CD4-positive, alpha-beta memory T cell (primary cell): ENCODE measurements at regions not wholly inside any gene's neighbourhood (a gene's known extent, or its start where the extent isn't known, plus 50 kb on each side); places are given as distances from the start of the nearest gene placed in this dataset.

ENCODE experiments used
- CTCF ChIA-PET: fragments of 350-600 bp; sonication (Branson Sonifier 250); formaldehyde crosslinking; loops from one replicate; lab custom pipeline; 2021; ENCODE audit warnings: inconsistent platforms; ENCODE audit not compliant: partially characterized antibody; lab: Charles Lee
- POLR2A ChIA-PET: fragments of 350-600 bp; sonication (Branson Sonifier 250); formaldehyde crosslinking; loops from one replicate; lab custom pipeline; 2021; ENCODE audit not compliant: partially characterized antibody; lab: Charles Lee
- DNase-seq, 5 donors: peaks; one replicate each; pipeline versions ENCODE4 v3.0.0 to v3.0.0-alpha.2; 2020 to 2022; ENCODE audit warnings: mixed read lengths in 1 of 5
- H3K27ac ChIP-seq: one replicate; pipeline ENCODE4 v1.7.0; 2013; ENCODE audit warnings: low read depth, low read length
- H3K27me3 ChIP-seq: 2 replicates; pipeline ENCODE4 v1.7.0; 2013; ENCODE audit warnings: mild to moderate bottlenecking, low read length, moderate library complexity; ENCODE audit not compliant: insufficient read depth
- H3K36me3 ChIP-seq: 2 replicates; pipeline ENCODE4 v1.7.0; 2013; ENCODE audit warnings: mild to moderate bottlenecking, low read length, moderate library complexity; ENCODE audit not compliant: insufficient read depth
- H3K4me1 ChIP-seq: 2 replicates; pipeline ENCODE4 v1.7.0; 2013; ENCODE audit warnings: mild to moderate bottlenecking, low read length, moderate library complexity; ENCODE audit not compliant: insufficient read depth
- H3K4me3 ChIP-seq, 2 donors: one replicate each; pipeline ENCODE4 v1.7.0; 2013; ENCODE audit warnings: low read length in 2 of 2, mild to moderate bottlenecking in 1 of 2
- H3K9me3 ChIP-seq, 2 donors: one replicate each; pipeline ENCODE4 v1.7.0; 2013; ENCODE audit warnings: low read length in 2 of 2, control low read depth in 1 of 2; ENCODE audit not compliant: control insufficient read depth in 1 of 2
- H3K27ac Mint-ChIP-seq, 7 donors: one replicate each; pipeline ENCODE4 v1.8.0; 2020 to 2021; ENCODE audit warnings: mixed read lengths in 7 of 7, mild to moderate bottlenecking in 6 of 7, inconsistent platforms in 3 of 7, moderate library complexity in 3 of 7
- H3K27me3 Mint-ChIP-seq, 2 donors: one replicate each; pipeline ENCODE4 v1.8.0; 2020 to 2021; ENCODE audit warnings: mixed read lengths in 2 of 2
- H3K36me3 Mint-ChIP-seq, 2 donors: one replicate each; pipeline ENCODE4 v1.8.0; 2020 to 2021; ENCODE audit warnings: mixed read lengths in 2 of 2, inconsistent platforms in 1 of 2, mild to moderate bottlenecking in 1 of 2
- H3K4me1 Mint-ChIP-seq, 4 donors: one replicate each; pipeline ENCODE4 v1.8.0; 2020 to 2021; ENCODE audit warnings: mixed read lengths in 4 of 4, mild to moderate bottlenecking in 1 of 4
- H3K4me3 Mint-ChIP-seq, 8 donors: one replicate each; pipeline ENCODE4 v1.8.0; 2020 to 2021; ENCODE audit warnings: mixed read lengths in 8 of 8, mild to moderate bottlenecking in 7 of 8, moderate library complexity in 6 of 8, inconsistent platforms in 3 of 8
- H3K9me3 Mint-ChIP-seq, 8 donors: one replicate each; pipeline ENCODE4 v1.8.0; 2020 to 2021; ENCODE audit warnings: mixed read lengths in 8 of 8, mild to moderate bottlenecking in 5 of 8, inconsistent platforms in 3 of 8, moderate library complexity in 1 of 8
- intact Hi-C: fragments of 100-400 bp; cut with micrococcal nuclease; formaldehyde crosslinking; loops from one replicate; pipeline ENCODE4 v1.15.1; 2023

- ChIA-PET POLR2A (no interaction called here), CTCF (no interaction called here)
- no peaks in the 10 kb centered on the region for H3K36me3 ChIP-seq
- H3K9me3 ChIP-seq = no peaks in the 10 kb centered on the region
- no peak for DNase-seq
- peaks cover 0 to 2% (median 0%) of the 10 kb centered on the region in 8 donors for H3K9me3 Mint-ChIP-seq
- no peak overlapping the region for H3K27ac Mint-ChIP-seq
- H3K27me3 Mint-ChIP-seq = peaks cover 3 to 4% of the 10 kb centered on the region in 2 donors
- no peak overlapping the region for H3K4me3 ChIP-seq
- no peaks in the 10 kb centered on the region for H3K27me3 ChIP-seq
- H3K27ac ChIP-seq = no peak overlapping the region
- H3K4me1 ChIP-seq = no peaks in the 10 kb centered on the region
- H3K36me3 Mint-ChIP-seq = no peaks in the 10 kb centered on the region
- no peak overlapping the region for H3K4me3 Mint-ChIP-seq
- intact Hi-C loops = no loop called here
- H3K4me1 Mint-ChIP-seq = no peaks in the 10 kb centered on the region
Measured at GRCh38 chr13:44169018-44169911, 204.4 kb upstream of the SERP2 start.

DNA sequence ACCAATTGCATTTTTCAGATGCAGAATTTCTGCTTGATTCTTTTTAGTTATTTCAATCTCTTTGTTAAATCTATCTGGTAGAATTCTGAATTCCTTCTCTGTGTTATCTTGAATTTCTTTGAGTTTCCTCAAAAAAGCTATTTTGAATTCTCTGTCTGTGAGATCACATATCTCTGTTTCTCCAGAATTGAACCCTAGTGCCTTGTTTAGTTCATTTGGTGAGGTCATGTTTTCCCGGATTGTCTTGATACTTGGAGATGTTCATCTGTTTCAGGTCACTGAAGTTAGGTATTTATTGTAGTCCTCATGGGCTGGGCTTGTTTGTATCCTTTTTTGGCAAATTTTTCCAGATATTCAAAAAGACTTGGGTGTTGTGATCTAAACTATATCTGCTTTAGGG is 202.9 kb upstream of the SERP2 start:
- H3K27ac Mint-ChIP-seq = no peak overlapping the region
- H3K36me3 Mint-ChIP-seq = no peaks in the 10 kb centered on the region
- Histone ChIP-seq H3K36me3 (no peaks in the 10 kb centered on the region), H3K4me1 (no peaks in the 10 kb centered on the region), H3K27me3 (no peaks in the 10 kb centered on the region), H3K4me3 (no peak overlapping the region), H3K27ac (no peak overlapping the region), H3K9me3 (no peaks in the 10 kb centered on the region)
- peaks cover 3 to 4% of the 10 kb centered on the region in 2 donors for H3K27me3 Mint-ChIP-seq
- intact Hi-C loops = no loop called here
- H3K4me3 Mint-ChIP-seq = no peak overlapping the region
- H3K4me1 Mint-ChIP-seq = no peaks in the 10 kb centered on the region
- DNase-seq = no peak
- ChIA-PET CTCF (no interaction called here), POLR2A (no interaction called here)
- peaks cover 0 to 2% (median 0%) of the 10 kb centered on the region in 8 donors for H3K9me3 Mint-ChIP-seq

DNA sequence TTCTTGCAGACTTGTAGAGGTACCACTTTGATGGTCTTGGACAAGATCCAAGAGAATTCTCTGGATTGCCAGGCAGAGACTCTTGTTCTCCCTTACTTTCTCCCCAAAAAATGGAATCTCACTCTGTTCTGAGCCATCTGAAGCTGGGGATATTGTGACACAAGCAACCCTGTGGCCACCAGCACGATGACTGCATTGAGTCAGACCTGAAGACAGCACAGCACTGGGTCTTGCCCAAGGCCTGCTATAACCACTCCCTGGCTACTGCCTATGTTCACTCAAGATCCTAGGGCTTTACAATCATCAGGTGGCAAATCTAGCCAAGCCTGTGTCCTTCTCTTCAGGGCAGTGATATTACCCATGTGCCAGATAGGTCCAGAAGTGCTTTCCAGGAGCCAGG is 202.5 kb upstream of the SERP2 start:
- Mint-ChIP-seq H3K27me3 (peaks cover 3 to 7% of the 10 kb centered on the region in 2 donors), H3K9me3 (peaks cover 0 to 2% (median 0%) of the 10 kb centered on the region in 8 donors), H3K4me1 (no peaks in the 10 kb centered on the region), H3K4me3 (no peak overlapping the region), H3K36me3 (no peaks in the 10 kb centered on the region), H3K27ac (no peak overlapping the region)
- Histone ChIP-seq H3K4me3 (no peak overlapping the region), H3K9me3 (no peaks in the 10 kb centered on the region), H3K36me3 (no peaks in the 10 kb centered on the region), H3K27ac (no peak overlapping the region), H3K27me3 (no peaks in the 10 kb centered on the region), H3K4me1 (no peaks in the 10 kb centered on the region)
- DNase-seq = no peak
- ChIA-PET POLR2A (no interaction called here), CTCF (no interaction called here)
- intact Hi-C loops = no loop called here

DNA sequence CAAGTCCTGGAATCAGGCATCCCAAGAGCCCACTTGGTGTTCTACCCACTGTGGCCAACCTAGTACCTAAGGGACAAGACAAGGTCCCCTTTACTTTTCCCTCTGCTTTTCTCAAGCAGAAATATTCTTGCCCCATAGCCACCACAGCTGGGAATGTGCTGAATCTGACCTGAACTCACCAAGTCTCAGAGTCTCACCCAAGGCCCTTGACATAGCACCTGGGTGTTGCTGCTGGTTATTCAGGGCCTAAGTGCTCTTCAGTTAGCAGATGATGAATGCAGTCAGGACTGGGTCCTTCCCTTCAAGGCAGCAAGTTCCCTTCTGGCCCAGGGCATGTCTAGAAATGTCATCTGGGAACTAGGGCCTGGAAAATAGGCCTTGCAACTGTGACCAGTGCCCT is 201.8 kb upstream of the SERP2 start:
- CTCF ChIA-PET = no interaction called here
- Mint-ChIP-seq H3K9me3 (peaks cover 0 to 2% (median 0%) of the 10 kb centered on the region in 8 donors), H3K4me3 (no peak overlapping the region), H3K27me3 (peaks cover 5 to 7% of the 10 kb centered on the region in 2 donors), H3K4me1 (no peaks in the 10 kb centered on the region), H3K27ac (no peak overlapping the region), H3K36me3 (no peaks in the 10 kb centered on the region)
- POLR2A ChIA-PET = no interaction called here
- Histone ChIP-seq H3K9me3 (no peaks in the 10 kb centered on the region), H3K4me1 (no peaks in the 10 kb centered on the region), H3K27me3 (no peaks in the 10 kb centered on the region), H3K27ac (no peak overlapping the region), H3K36me3 (no peaks in the 10 kb centered on the region), H3K4me3 (no peak overlapping the region)
- DNase-seq = no peak
- intact Hi-C loops = no loop called here

- H3K27me3 ChIP-seq = no peaks in the 10 kb centered on the region
- no peaks in the 10 kb centered on the region for H3K36me3 Mint-ChIP-seq
- ChIA-PET CTCF (no interaction called here), POLR2A (no interaction called here)
- DNase-seq = no peak
- no peaks in the 10 kb centered on the region for H3K4me1 Mint-ChIP-seq
- H3K9me3 ChIP-seq = no peaks in the 10 kb centered on the region
- intact Hi-C loops = no loop called here
- peaks cover 5 to 7% of the 10 kb centered on the region in 2 donors for H3K27me3 Mint-ChIP-seq
- H3K27ac Mint-ChIP-seq = no peak overlapping the region
- H3K9me3 Mint-ChIP-seq = peaks cover 0 to 2% (median 0%) of the 10 kb centered on the region in 8 donors
- H3K4me1 ChIP-seq = no peaks in the 10 kb centered on the region
- no peak overlapping the region for H3K4me3 Mint-ChIP-seq
- no peak overlapping the region for H3K4me3 ChIP-seq
- no peaks in the 10 kb centered on the region for H3K36me3 ChIP-seq
- H3K27ac ChIP-seq = no peak overlapping the region
Measured at GRCh38 chr13:44172281-44172810, 201.3 kb upstream of the SERP2 start.

- no peaks in the 10 kb centered on the region for H3K36me3 ChIP-seq
- ChIA-PET CTCF (no interaction called here), POLR2A (no interaction called here)
- no peaks in the 10 kb centered on the region for H3K4me1 ChIP-seq
- H3K27ac ChIP-seq = no peak overlapping the region
- no peak overlapping the region for H3K4me3 Mint-ChIP-seq
- H3K4me1 Mint-ChIP-seq = no peaks in the 10 kb centered on the region
- H3K9me3 ChIP-seq = no peaks in the 10 kb centered on the region
- H3K4me3 ChIP-seq = no peak overlapping the region
- no peaks in the 10 kb centered on the region for H3K27me3 ChIP-seq
- no peaks in the 10 kb centered on the region for H3K36me3 Mint-ChIP-seq
- no peak overlapping the region for H3K27ac Mint-ChIP-seq
- peaks cover 2 to 5% of the 10 kb centered on the region in 2 donors for H3K27me3 Mint-ChIP-seq
- peaks cover 0 to 2% (median 0%) of the 10 kb centered on the region in 8 donors for H3K9me3 Mint-ChIP-seq
- DNase-seq = no peak
- intact Hi-C loops = no loop called here
Measured at GRCh38 chr13:44174769-44175425, 198.7 kb upstream of the SERP2 start.

DNA sequence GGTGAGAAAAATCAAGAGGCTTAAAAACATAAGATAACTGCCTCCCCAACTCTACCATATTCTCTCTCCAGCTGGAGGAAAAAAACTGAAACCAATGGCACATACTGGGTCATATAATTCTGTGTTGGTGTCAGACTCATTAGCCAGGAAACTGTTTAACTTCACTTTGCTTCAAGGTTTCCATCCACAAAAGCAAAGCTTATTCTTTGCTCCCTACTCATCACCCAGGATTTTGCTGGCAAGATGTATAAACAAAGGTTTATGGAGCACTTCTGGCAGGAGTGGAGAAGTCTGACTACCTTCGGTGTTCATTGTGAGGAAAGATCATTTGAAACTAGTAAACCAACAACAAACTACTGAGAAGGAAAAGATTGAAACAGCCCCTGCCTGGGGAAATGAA is 197.5 kb upstream of the SERP2 start:
- Mint-ChIP-seq H3K36me3 (no peaks in the 10 kb centered on the region), H3K27me3 (peaks cover 2 to 9% of the 10 kb centered on the region in 2 donors), H3K4me1 (no peaks in the 10 kb centered on the region), H3K9me3 (no peaks in the 10 kb centered on the region), H3K27ac (peak overlapping the region in 1 of 7 donors; percentile 57), H3K4me3 (no peak overlapping the region)
- H3K27me3 ChIP-seq = no peaks in the 10 kb centered on the region
- H3K4me1 ChIP-seq = no peaks in the 10 kb centered on the region
- no peak overlapping the region for H3K4me3 ChIP-seq
- POLR2A ChIA-PET = no interaction called here
- no peaks in the 10 kb centered on the region for H3K36me3 ChIP-seq
- no peaks in the 10 kb centered on the region for H3K9me3 ChIP-seq
- H3K27ac ChIP-seq = no peak overlapping the region
- intact Hi-C loops = no loop called here
- CTCF ChIA-PET = no interaction called here
- DNase-seq = no peak
